SU-DHL-6 (cell line): ENCODE measurements at regions not wholly inside any gene's neighbourhood (a gene's known extent, or its start where the extent isn't known, plus 50 kb on each side); places are given as distances from the start of the nearest gene placed in this dataset.

ENCODE experiments used
- H2AFZ ChIP-seq: fragments of 200-600 bp; sonication (generic); 2 replicates; pipeline ENCODE4 v1.6.1; 2014; ENCODE audit warnings: low read depth, mild to moderate bottlenecking, moderate library complexity, mixed read lengths, antibody characterized with exemption, low read length; ENCODE audit not compliant: severe bottlenecking
- H3F3A ChIP-seq: fragments of 200-600 bp; shearing (Covaris generic); 2 replicates; pipeline ENCODE4 v1.6.0; 2016; ENCODE audit warnings: antibody characterized with exemption, mild to moderate bottlenecking; ENCODE audit not compliant: insufficient read depth
- H3K27ac ChIP-seq: fragments of 200-600 bp; sonication (generic); 2 replicates; pipeline ENCODE4 v1.5.1; 2016; ENCODE audit warnings: low read depth, mild to moderate bottlenecking, low read length, moderate library complexity, mixed read lengths
- H3K27me3 ChIP-seq: fragments of 200-600 bp; sonication (generic), shearing (Covaris generic); 2 replicates; pipeline ENCODE4 v1.6.0; 2014; ENCODE audit warnings: mild to moderate bottlenecking, low read length
- H3K36me3 ChIP-seq: fragments of 200-600 bp; sonication (generic); 2 replicates; pipeline ENCODE4 v1.6.1; 2014; ENCODE audit warnings: mild to moderate bottlenecking, low read length, mixed read lengths
- H3K4me2 ChIP-seq: fragments of 300-600, 200-600 bp; shearing (Covaris generic), sonication (generic); 2 replicates; pipeline ENCODE4 v1.6.0; 2014; ENCODE audit warnings: low read length, low read depth, mild to moderate bottlenecking; ENCODE audit not compliant: poor library complexity, severe bottlenecking
- H3K4me3 ChIP-seq: fragments of 200-600 bp; sonication (generic); 2 replicates; pipeline ENCODE4 v1.5.1; 2014; ENCODE audit warnings: antibody characterized with exemption, low read length, mild to moderate bottlenecking, mixed read lengths; ENCODE audit not compliant: insufficient read depth, poor library complexity, severe bottlenecking
- H3K79me2 ChIP-seq: fragments of 200-600 bp; sonication (generic); 2 replicates; pipeline ENCODE4 v1.6.1; 2014; ENCODE audit warnings: mild to moderate bottlenecking, low read length, moderate library complexity; ENCODE audit not compliant: insufficient read depth
- H3K9ac ChIP-seq: fragments of 200-600 bp; sonication (generic); 2 replicates; pipeline ENCODE4 v1.7.0; 2014; ENCODE audit warnings: mild to moderate bottlenecking, low read length
- H3K9me2 ChIP-seq: fragments of 200-600 bp; sonication (generic); replicated peaks from 2 replicates; pipeline ENCODE4 v1.6.1; 2014; ENCODE audit warnings: low read length; ENCODE audit not compliant: insufficient read depth
- H3K9me3 ChIP-seq: fragments of 200-600 bp; sonication (generic); 2 replicates; pipeline ENCODE4 v1.6.1; 2014; ENCODE audit warnings: low read length, mixed read lengths; ENCODE audit not compliant: insufficient read depth
- H4K20me1 ChIP-seq: fragments of 200-600 bp; sonication (generic); 2 replicates; pipeline ENCODE4 v1.6.1; 2014; ENCODE audit warnings: low read depth, mild to moderate bottlenecking, antibody characterized with exemption, low read length, moderate library complexity, mixed read lengths
- CTCF ChIP-seq: fragments of 200-600 bp; sonication (generic); IDR thresholded peaks from one replicate; pipeline ENCODE4 v1.5.1; 2017; ENCODE audit warnings: antibody characterized with exemption, mild to moderate bottlenecking, low read length, moderate library complexity; ENCODE audit not compliant: insufficient read depth, poor library complexity, severe bottlenecking
- EZH2phosphoT487 ChIP-seq: fragments of 200-600 bp; sonication (generic), shearing (Covaris generic); conservative IDR thresholded peaks from 2 replicates; pipeline ENCODE4 v1.6.1; 2018; ENCODE audit warnings: mild to moderate bottlenecking, antibody characterized with exemption, low read length, moderate library complexity, mixed read lengths

- H3K27ac ChIP-seq: no peak overlapping the region
- TF ChIP-seq EZH2phosphoT487: no peak
- TF ChIP-seq CTCF: no peak
- no peak overlapping the region for H3K4me2 ChIP-seq
- H3K9ac ChIP-seq: no peak overlapping the region
- H3K36me3 ChIP-seq: no peaks in the 10 kb centered on the region
- H2AFZ ChIP-seq: no peak overlapping the region
- H3K4me3 ChIP-seq: no peak overlapping the region
- H4K20me1 ChIP-seq: no peaks in the 10 kb centered on the region
- H3F3A ChIP-seq: no peaks in the 10 kb centered on the region
- H3K9me2 ChIP-seq: no peaks in the 10 kb centered on the region; the same call in 1 of the 2 replicates
- H3K27me3 ChIP-seq: no peaks in the 10 kb centered on the region
- H3K79me2 ChIP-seq: no peaks in the 10 kb centered on the region
- no peaks in the 10 kb centered on the region for H3K9me3 ChIP-seq
These were observed 324.1 kb downstream of the FAM170A start for GRCh38 chr5:119953474-119953873.

GRCh38 chr5:119954106-119954505 is 324.7 kb downstream of the FAM170A start:
- Histone ChIP-seq H3K36me3 (no peaks in the 10 kb centered on the region), H3K4me2 (no peak overlapping the region), H3K4me3 (no peak overlapping the region), H2AFZ (no peak overlapping the region), H3K27me3 (no peaks in the 10 kb centered on the region), H3K79me2 (no peaks in the 10 kb centered on the region), H4K20me1 (no peaks in the 10 kb centered on the region), H3F3A (no peaks in the 10 kb centered on the region), H3K9me3 (no peaks in the 10 kb centered on the region), H3K27ac (no peak overlapping the region), H3K9me2 (no peaks in the 10 kb centered on the region; the same call in 1 of the 2 replicates), H3K9ac (no peak overlapping the region)
- no peak for TF ChIP-seq EZH2phosphoT487
- no peak for TF ChIP-seq CTCF

- Histone ChIP-seq H4K20me1 (no peaks in the 10 kb centered on the region), H3K79me2 (no peaks in the 10 kb centered on the region), H3K9me3 (no peaks in the 10 kb centered on the region), H3K4me2 (no peak overlapping the region), H3K27ac (no peak overlapping the region), H2AFZ (no peak overlapping the region), H3K9me2 (no peaks in the 10 kb centered on the region; the same call in 1 of the 2 replicates), H3K9ac (no peak overlapping the region), H3K4me3 (no peak overlapping the region), H3F3A (no peaks in the 10 kb centered on the region), H3K36me3 (no peaks in the 10 kb centered on the region), H3K27me3 (no peaks in the 10 kb centered on the region)
- TF ChIP-seq EZH2phosphoT487 (no peak), CTCF (no peak)
These were observed 332.6 kb downstream of the FAM170A start for GRCh38 chr5:119961993-119962392.

- Histone ChIP-seq H3K36me3 (no peaks in the 10 kb centered on the region), H3F3A (no peaks in the 10 kb centered on the region), H3K4me3 (no peak overlapping the region), H2AFZ (no peak overlapping the region), H3K9me3 (no peaks in the 10 kb centered on the region), H3K4me2 (no peak overlapping the region), H3K27ac (no peak overlapping the region), H3K9ac (no peak overlapping the region), H4K20me1 (no peaks in the 10 kb centered on the region), H3K9me2 (no peaks in the 10 kb centered on the region), H3K27me3 (no peaks in the 10 kb centered on the region), H3K79me2 (no peaks in the 10 kb centered on the region)
- TF ChIP-seq EZH2phosphoT487: no peak
These were observed 336.7 kb downstream of the FAM170A start for GRCh38 chr5:119966028-119966427.
